Suprapubic skin (tissue), 4 donors: ENCODE measurements at regions not wholly inside any gene's neighbourhood (a gene's known extent, or its start where the extent isn't known, plus 50 kb on each side); places are given as distances from the start of the nearest gene placed in this dataset.

Experiments used
- DNase-seq, 2 donors: peaks; one replicate each; pipeline ENCODE4 v3.0.0-alpha.2; 2019; ENCODE audit warnings: low spot score in 2 of 2
- H3K27ac ChIP-seq: fragments of 200-600 bp; sonication (generic); one replicate; pipeline ENCODE4 v1.5.1; 2019
- H3K27me3 ChIP-seq: fragments of 200-600 bp; sonication (generic); one replicate; pipeline ENCODE4 v1.5.1; 2019
- H3K36me3 ChIP-seq: fragments of 200-600 bp; sonication (generic); one replicate; pipeline ENCODE4 v1.5.1; 2019
- H3K4me1 ChIP-seq: fragments of 200-600 bp; sonication (generic); one replicate; pipeline ENCODE4 v1.5.1; 2019
- H3K4me3 ChIP-seq: fragments of 200-600 bp; sonication (generic); one replicate; pipeline ENCODE4 v1.5.1; 2019; ENCODE audit warnings: mild to moderate bottlenecking
- H3K9me3 ChIP-seq: fragments of 200-600 bp; sonication (generic); one replicate; pipeline ENCODE4 v1.5.1; 2019
- CTCF ChIP-seq, 2 donors: fragments of 200-600 bp in 1 of 2; fragments of 450-650 bp in 1 of 2; sonication (generic) in 1 of 2; IDR thresholded peaks; one replicate each; pipeline ENCODE4 v1.5.1; 2016 to 2019; ENCODE audit warnings: antibody characterized with exemption in 2 of 2, mild to moderate bottlenecking in 1 of 2, moderate library complexity in 1 of 2
- EP300 ChIP-seq: sonication (generic); formaldehyde crosslinking; IDR thresholded peaks from one replicate; pipeline ENCODE4 v1.6.1; 2017; ENCODE audit warnings: antibody characterized with exemption
- POLR2A ChIP-seq, 2 donors: fragments of 450-650 bp; IDR thresholded peaks; one replicate each; pipeline ENCODE4 v1.6.1; 2017; ENCODE audit warnings: antibody characterized with exemption in 2 of 2, mild to moderate bottlenecking in 2 of 2, moderate library complexity in 2 of 2
- POLR2AphosphoS5 ChIP-seq, 3 donors: sonication (generic); formaldehyde crosslinking; IDR thresholded peaks; one replicate each; pipeline ENCODE4 v1.6.1; 2017; ENCODE audit warnings: antibody characterized with exemption in 3 of 3
- WGBS: methylation state at CpG from one replicate; pipeline ENCODE4 v1.1.5; 2018; 5-methylcytosine and 5-hydroxymethylcytosine counted together

DNA sequence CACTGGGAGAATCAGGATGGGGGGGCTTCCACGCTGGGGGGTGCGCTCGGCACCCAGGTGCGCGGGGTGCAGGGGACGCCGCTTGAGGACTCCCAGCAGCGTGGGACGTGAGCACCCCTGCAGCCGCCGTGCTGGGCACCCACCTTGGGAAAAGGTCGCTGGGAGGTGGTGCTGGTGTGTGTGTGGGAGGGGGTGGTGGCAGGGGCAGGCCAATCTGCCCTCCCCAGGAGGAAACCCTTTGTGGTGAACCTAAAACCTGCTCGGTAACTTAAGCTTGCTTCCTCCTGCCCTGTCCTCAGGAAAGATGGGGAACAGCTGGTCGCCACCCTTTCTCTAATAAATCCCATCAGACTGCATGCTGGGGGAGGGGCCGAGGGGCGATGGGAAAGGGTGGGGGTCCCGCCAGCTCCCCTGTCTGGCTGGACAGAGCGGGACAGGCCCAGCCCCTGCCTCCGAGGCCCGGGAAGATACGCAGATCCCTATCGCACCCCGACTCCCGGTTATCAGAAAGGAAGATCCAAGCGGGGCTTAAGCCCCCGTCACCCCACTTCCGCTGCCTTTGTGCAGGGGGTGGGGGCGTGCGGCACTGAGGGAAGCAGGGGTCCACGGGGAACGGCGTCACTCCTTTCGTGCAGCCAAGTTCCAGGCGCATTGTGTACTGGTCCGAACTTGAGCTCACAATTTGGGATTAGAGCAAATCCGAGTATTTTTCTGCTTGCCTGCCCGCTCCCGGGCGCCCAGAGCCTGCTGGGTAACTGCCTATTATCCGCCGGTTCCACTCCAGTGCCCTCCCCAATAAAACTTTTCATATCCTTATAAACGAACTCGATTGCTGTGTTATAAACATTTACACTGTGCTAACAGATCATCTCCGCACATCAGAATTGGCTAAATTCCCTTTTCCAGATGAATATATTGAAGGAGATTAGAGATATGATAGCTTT lies 64.6 kb downstream of the UNCX start:
- no peaks in the 10 kb centered on the region for H3K36me3 ChIP-seq
- WGBS = 32% methylated on average over 34 of the region's 44 CpGs
- DNase-seq = no peak
- no peak overlapping the region for H3K27ac ChIP-seq
- no peak overlapping the region for H3K4me3 ChIP-seq
- TF ChIP-seq EP300 (no peak), POLR2AphosphoS5 (IDR thresholded peaks at IDR 0.05) (no peak), CTCF (IDR thresholded peaks at IDR 0.05) (no peak), POLR2A (IDR thresholded peaks at IDR 0.05) (no peak)
- H3K27me3 ChIP-seq = peaks cover 90% of the 10 kb centered on the region
- no peaks in the 10 kb centered on the region for H3K9me3 ChIP-seq
- no peaks in the 10 kb centered on the region for H3K4me1 ChIP-seq

DNA sequence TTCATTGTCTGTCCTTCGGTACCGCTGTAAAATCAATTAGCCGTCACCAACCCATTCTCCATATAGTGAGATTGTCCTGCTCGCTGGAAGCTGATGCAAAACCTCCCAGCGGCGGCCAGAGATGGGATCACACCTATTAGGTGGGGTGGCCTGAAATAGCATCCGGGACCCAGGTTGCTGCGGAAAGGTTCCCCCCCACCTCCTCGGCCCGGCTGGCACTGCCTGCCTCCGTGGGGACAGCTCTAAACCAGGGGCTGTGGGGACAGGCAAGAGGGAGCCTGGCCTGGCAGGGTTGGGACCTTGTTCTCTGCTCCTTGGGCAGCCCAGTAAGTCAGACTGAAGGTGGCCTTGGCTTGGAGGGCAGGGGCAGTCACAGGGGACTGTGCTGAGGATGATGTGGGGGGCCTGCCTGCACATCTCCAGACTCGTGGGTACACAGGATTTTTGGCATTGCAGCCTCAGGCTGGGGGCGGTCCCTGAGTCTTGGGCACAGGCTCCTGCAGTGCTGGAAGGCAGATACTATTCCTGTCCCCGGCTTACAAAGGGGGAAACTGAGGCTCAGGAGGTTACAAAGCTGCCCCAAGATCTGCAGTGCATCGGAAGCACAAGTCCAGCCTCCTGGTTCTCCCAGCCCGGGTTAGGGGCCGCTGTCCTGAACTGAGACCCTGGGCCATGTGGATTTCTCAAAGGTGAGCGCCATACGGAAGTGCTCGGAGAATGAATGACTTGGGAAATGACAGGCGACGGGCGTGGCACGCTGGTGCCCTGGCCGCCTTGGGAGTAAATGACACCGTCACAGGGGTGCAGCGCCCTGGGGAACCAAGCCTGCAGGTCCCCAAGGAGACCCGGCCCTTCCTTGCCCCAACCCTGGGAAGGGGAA lies 65.6 kb downstream of the UNCX start:
- no peak for DNase-seq
- 78% methylated on average over 18 of the region's 28 CpGs for WGBS

GRCh38 chr7:1298931-1299885 lies 66.5 kb downstream of the UNCX start:
- no peaks in the 10 kb centered on the region for H3K36me3 ChIP-seq
- DNase-seq = no peak
- no peak overlapping the region for H3K27ac ChIP-seq
- H3K27me3 ChIP-seq = peaks cover 84% of the 10 kb centered on the region
- H3K4me3 ChIP-seq = no peak overlapping the region
- no peaks in the 10 kb centered on the region for H3K9me3 ChIP-seq
- TF ChIP-seq CTCF (IDR thresholded peaks at IDR 0.05) = no peak
- no peak for TF ChIP-seq POLR2AphosphoS5 (IDR thresholded peaks at IDR 0.05)
- TF ChIP-seq POLR2A (IDR thresholded peaks at IDR 0.05) = no peak
- no peak for TF ChIP-seq EP300
- H3K4me1 ChIP-seq = no peaks in the 10 kb centered on the region
- 33% methylated on average over 1 of the region's 30 CpGs for WGBS

More for the DNA sequence above, 65.6 kb downstream of the UNCX start:
- H3K4me1 ChIP-seq = no peaks in the 10 kb centered on the region
- no peaks in the 10 kb centered on the region for H3K36me3 ChIP-seq
- H3K27me3 ChIP-seq = peaks cover 87% of the 10 kb centered on the region
- no peak overlapping the region for H3K27ac ChIP-seq
- no peak overlapping the region for H3K4me3 ChIP-seq
- TF ChIP-seq POLR2AphosphoS5 (IDR thresholded peaks at IDR 0.05) (no peak), POLR2A (IDR thresholded peaks at IDR 0.05) (no peak), EP300 (no peak), CTCF (IDR thresholded peaks at IDR 0.05) (no peak)
- no peaks in the 10 kb centered on the region for H3K9me3 ChIP-seq

DNA sequence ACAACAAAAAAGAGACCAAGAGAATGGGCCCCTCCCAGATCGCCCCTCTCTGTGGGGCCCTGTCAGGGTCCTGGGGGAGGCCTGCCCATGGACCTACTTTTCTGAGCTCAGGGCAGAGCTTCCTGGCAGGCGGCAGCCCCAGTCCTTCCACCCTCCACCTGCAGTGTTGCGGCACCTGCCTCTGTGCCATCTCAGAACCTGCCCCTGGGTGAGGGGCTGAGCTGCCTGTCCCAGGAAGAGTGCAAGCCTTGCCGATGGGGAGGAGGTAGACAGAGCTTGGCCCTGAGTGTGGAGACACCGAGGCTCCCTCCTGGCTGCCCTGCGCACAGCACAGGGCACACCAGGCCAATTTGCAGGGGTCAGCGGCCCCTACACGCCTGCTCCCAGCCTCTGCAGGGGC lies 67.5 kb downstream of the UNCX start:
- no peak for TF ChIP-seq EP300
- no peak for TF ChIP-seq CTCF (IDR thresholded peaks at IDR 0.05)
- no peak for TF ChIP-seq POLR2A (IDR thresholded peaks at IDR 0.05)
- TF ChIP-seq POLR2AphosphoS5 (IDR thresholded peaks at IDR 0.05) = no peak
- Histone ChIP-seq H3K9me3 (no peaks in the 10 kb centered on the region), H3K27ac (no peak overlapping the region), H3K27me3 (peaks cover 84% of the 10 kb centered on the region), H3K4me3 (no peak overlapping the region), H3K4me1 (no peaks in the 10 kb centered on the region), H3K36me3 (no peaks in the 10 kb centered on the region)
- 71% methylated on average over 1 of the region's 8 CpGs for WGBS
- no peak for DNase-seq
